Fibroblast of villous mesenchyme (primary cell): ENCODE measurements at regions not wholly inside any gene's neighbourhood (a gene's known extent, or its start where the extent isn't known, plus 50 kb on each side); places are given as distances from the start of the nearest gene placed in this dataset.

ENCODE experiments used
- DNase-seq: peaks from one replicate; pipeline ENCODE4 v3.0.0-alpha.2; 2010; ENCODE audit warnings: low read depth
- H3K4me3 ChIP-seq: 2 replicates; pipeline ENCODE4 v1.5.1; 2011; ENCODE audit warnings: low read depth, mild to moderate bottlenecking, low read length
- TF ChIP-seq, protein P1 (sequence below): IDR thresholded peaks from 2 replicates; pipeline ENCODE4 v1.5.1; 2012; ENCODE audit warnings: low read depth, mild to moderate bottlenecking, low read length; ENCODE audit not compliant: insufficient read depth

DNA sequence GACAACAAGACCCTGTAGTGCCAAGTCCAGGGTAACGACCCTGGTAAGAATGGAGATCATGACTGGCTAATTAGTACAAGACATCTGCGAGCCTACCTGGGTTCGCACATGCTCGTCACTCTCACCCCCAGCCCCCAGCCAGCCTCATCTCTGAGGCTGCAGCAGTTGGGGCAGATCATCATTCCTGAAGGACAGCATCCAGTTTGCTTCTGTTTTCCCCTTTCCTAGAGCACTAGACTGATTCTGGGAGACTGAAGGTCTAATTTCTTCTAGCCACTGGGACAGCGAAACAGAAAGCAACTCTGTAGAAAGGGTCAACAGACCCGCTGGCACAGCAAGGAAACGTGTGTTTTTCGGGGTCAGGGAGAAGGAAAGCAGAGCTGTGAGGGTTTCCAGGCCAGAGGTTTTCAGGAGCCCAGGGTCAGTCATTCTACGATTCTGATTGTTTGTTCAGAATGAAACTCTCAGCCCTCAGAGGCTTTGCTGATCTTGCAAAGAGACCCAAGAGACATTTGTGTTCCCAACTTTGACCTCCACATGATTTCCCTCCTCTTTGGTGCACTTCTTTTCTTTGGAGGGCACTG lies 343.1 kb upstream of the NOCT start:
- no peak for DNase-seq
- no peak overlapping the region for H3K4me3 ChIP-seq
- TF ChIP-seq, protein P1, sequence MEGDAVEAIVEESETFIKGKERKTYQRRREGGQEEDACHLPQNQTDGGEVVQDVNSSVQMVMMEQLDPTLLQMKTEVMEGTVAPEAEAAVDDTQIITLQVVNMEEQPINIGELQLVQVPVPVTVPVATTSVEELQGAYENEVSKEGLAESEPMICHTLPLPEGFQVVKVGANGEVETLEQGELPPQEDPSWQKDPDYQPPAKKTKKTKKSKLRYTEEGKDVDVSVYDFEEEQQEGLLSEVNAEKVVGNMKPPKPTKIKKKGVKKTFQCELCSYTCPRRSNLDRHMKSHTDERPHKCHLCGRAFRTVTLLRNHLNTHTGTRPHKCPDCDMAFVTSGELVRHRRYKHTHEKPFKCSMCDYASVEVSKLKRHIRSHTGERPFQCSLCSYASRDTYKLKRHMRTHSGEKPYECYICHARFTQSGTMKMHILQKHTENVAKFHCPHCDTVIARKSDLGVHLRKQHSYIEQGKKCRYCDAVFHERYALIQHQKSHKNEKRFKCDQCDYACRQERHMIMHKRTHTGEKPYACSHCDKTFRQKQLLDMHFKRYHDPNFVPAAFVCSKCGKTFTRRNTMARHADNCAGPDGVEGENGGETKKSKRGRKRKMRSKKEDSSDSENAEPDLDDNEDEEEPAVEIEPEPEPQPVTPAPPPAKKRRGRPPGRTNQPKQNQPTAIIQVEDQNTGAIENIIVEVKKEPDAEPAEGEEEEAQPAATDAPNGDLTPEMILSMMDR = no peak

DNA sequence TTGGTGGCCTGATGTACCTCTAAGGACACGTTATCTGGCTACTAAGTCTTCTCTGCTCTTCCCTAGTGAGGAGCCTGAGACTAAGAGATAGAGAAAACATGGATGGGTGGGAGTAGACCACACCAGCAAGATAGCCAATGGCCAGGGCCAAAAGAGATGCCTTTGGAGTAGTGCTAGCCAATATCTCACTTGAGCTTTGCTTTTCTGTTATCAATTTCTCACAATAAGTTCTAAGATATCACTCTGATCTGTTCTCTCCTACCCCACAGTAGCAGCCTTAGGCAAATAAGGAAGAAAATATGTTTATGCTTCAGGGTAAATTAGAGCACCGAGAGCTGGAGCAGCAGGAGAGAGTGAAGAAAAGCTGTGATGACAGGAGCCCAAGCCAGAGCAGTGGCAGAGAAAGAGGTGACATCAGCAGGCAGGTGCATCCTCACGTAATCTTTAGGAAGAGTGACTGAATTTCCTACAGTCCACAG lies 343.9 kb upstream of the NOCT start:
- no peak overlapping the region for H3K4me3 ChIP-seq
- TF ChIP-seq, protein P1 = no peak
- DNase-seq = no peak

DNA sequence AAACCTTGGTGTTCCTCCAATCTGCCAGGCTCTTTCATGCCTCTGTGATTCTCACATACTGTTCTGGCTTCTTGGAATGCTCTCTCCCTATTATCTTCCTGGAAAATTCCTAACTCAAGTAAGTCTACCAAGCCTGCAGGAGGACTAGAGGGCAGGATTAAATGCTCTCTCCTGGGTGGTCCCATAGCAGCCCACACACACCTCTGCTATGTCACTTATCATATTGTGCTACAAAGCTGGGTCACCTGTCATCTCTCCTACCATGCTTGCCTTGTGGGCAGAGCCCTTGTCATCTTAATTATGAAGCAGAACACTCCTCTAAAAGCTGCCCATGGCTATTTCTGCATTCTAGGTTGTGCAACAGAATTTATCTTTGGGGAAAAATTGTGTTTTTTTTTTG lies 344.5 kb upstream of the NOCT start:
- TF ChIP-seq, protein P1 = no peak
- no peak for DNase-seq
- no peak overlapping the region for H3K4me3 ChIP-seq

DNA sequence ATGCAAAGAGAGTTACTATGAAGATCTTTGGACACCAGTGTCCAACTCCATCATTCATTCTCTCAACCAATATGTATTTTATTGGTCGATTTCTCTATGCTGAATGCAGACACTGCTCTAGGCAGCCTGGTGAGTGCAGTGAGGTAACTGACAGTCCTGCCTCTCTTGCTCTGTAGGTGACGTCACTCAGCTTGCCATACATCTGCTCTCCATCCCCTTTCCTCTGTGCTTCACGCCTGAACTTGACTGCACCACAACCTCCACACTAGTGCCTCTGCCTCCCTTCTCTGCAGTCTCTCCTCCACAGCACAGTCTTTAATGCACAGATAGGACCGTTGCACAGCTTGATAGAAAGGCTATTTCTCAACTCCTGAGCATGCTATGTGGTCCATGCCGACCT lies 344.9 kb upstream of the NOCT start:
- DNase-seq = no peak
- TF ChIP-seq, protein P1 = no peak
- no peak overlapping the region for H3K4me3 ChIP-seq

DNA sequence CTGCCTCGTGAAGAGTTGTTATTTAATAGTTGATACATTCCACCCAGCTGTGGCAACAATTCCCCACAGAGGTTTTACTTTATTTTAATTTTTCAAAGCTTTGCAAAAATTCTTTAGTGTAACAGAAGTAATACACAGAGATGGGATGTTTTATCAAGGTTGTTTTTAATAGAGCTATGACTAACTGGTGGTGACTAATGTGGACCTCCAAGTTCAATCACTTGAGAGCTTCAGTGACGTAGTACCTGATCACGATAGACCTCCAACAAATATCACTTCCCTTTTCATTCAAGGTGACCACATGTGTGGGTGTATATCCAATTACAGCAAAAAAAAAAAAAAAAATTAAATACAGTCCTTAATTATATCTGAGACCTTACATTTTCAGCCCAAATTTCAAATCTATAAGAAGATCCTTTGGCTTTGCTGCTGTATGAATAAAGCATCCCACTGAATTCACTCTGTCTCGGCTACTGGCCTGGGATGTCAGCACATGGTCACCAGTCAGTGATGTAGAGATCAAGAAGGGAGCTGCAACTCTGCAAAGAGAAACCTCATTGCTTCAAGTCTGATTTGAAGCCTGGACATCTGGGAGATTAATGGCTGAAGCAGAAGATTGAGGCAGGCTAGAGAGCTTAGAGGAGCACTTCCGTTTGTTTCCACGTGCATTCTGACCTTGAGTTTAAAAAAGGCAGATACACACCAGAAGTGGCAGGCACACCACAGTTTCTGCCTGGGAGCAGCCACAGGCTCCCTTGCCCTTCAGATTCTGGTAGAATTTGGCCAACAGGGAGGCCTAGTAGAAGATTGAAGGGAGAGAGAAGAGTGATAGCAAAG lies 345.9 kb upstream of the NOCT start:
- TF ChIP-seq, protein P1 = no peak
- no peak overlapping the region for H3K4me3 ChIP-seq
- peak; percentile 75 for DNase-seq

DNA sequence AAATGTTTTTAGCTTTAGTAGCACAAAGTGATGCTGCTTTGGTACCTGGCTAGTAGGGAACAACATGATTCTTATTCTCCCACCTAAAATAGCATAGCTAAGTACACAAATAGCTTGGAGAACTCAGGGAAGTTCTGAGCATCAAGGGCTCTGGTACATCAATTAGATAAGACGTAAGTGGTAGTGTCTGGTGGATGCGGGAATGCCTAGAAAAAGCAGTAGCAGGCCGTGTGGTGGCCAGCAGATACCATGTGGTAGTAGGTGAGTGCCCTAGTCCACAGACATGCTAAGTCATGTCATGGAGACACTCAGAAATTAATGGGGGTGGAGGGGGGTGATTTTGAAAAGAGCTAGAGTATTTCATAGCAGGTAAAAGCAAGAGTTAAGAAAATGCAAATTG lies 347.3 kb upstream of the NOCT start:
- TF ChIP-seq, protein P1 = no peak

More for the DNA sequence above, 347.3 kb upstream of the NOCT start:
- H3K4me3 ChIP-seq = no peak overlapping the region
- DNase-seq = no peak
